ENCODE measurements at regions not wholly inside any gene's neighbourhood (a gene's known extent, or its start where the extent isn't known, plus 50 kb on each side); places are given as distances from the start of the nearest gene placed in this dataset.

GRCh38 chrX:69216446-69216845, 51.2 kb upstream of the PJA1 start:
- CTCF ChIA-PET (ENCODE audit: low intra/inter-chr PET ratio, low total read pairs), result no interaction called here
- FAIRE-seq, result no peak
- no peaks in the 10 kb centered on the region for H3K36me3 ChIP-seq (replicated peaks in 1 of 2; ENCODE audit: control insufficient read depth in 1 of 2, insufficient read depth in 2 of 2, low read length in 2 of 2)
- in situ Hi-C loops (cut with HindIII; ENCODE audit: extremely low pct_ligation_motif_present, low pct_unique_long_range_greater_than_20kb), result loop anchor here (5.0 to 10.0 kb wide), 2 partner anchors 82 to 389 kb away; partner anchors contain the start of gene EFNB1
- no peak overlapping the region for H3K4me2 ChIP-seq (ENCODE audit: low read depth, low read length)
- no peaks in the 10 kb centered on the region for H3K4me1 ChIP-seq (ENCODE audit: insufficient read depth, low read length)
- 20% methylated on average over 1 of the region's 1 CpG for WGBS (ENCODE audit: low lambda C conversion rate)
- DNase-seq (ENCODE audit: low spot score), result no peak
- no TSS peak for BruUV-seq (replicated peaks)
- H4K20me1 ChIP-seq (ENCODE audit: insufficient read depth, low read length), result no peaks in the 10 kb centered on the region
- no peak overlapping the region for H3K4me3 ChIP-seq (replicated peaks in 1 of 3; ENCODE audit: insufficient read depth in 1 of 3, low read depth in 2 of 3, low read length in 3 of 3)
- no peak overlapping the region for H2AFZ ChIP-seq (ENCODE audit: low read length)
- no peak for TF ChIP-seq PBX2 (CRISPR knock-in tag; IDR thresholded peaks at IDR 0.05)
- TF ChIP-seq MXI1 (IDR thresholded peaks at IDR 0.05; ENCODE audit: borderline replicate concordance, low read depth, low read length), result no peak
- no peaks in the 10 kb centered on the region for H3K9me3 ChIP-seq (ENCODE audit: low read length)
- H3K27ac ChIP-seq (ENCODE audit: extremely low read length, insufficient read depth, low read length), result no peak overlapping the region
- H3K79me2 ChIP-seq (ENCODE audit: insufficient read depth, low read length), result no peaks in the 10 kb centered on the region
- no peak for ATAC-seq
- H3K9ac ChIP-seq (ENCODE audit: insufficient read depth, low read depth, low read length), result no peak overlapping the region
- intact Hi-C loops (cut with micrococcal nuclease; ENCODE audit: unreplicated experiment), result loop anchor here (10.0 kb wide), 1 partner anchor 482 kb away; no protein-coding TSS in a partner anchor
- H3K27me3 ChIP-seq (ENCODE audit: control insufficient read depth in 1 of 2, insufficient read depth in 2 of 2, low read length in 2 of 2), result no peaks in the 10 kb centered on the region
- POLR2A ChIA-PET, result no interaction called here

GRCh38 chrX:69215161-69215875, 50.1 kb upstream of the PJA1 start:
- Histone ChIP-seq H3K9ac (ENCODE audit: insufficient read depth, low read depth, low read length) (no peak overlapping the region), H3K4me3 (replicated peaks in 1 of 3; ENCODE audit: insufficient read depth in 1 of 3, low read depth in 2 of 3, low read length in 3 of 3) (no peak overlapping the region), H2AFZ (ENCODE audit: low read length) (no peak overlapping the region), H3K36me3 (replicated peaks in 1 of 2; ENCODE audit: control insufficient read depth in 1 of 2, insufficient read depth in 2 of 2, low read length in 2 of 2) (no peaks in the 10 kb centered on the region), H3K4me1 (ENCODE audit: insufficient read depth, low read length) (no peaks in the 10 kb centered on the region), H3K4me2 (ENCODE audit: low read depth, low read length) (no peak overlapping the region), H3K9me3 (ENCODE audit: low read length) (no peaks in the 10 kb centered on the region), H3K27ac (ENCODE audit: extremely low read length, insufficient read depth, low read length) (no peak overlapping the region), H3K27me3 (ENCODE audit: control insufficient read depth in 1 of 2, insufficient read depth in 2 of 2, low read length in 2 of 2) (no peaks in the 10 kb centered on the region), H3K79me2 (ENCODE audit: insufficient read depth, low read length) (no peaks in the 10 kb centered on the region), H4K20me1 (ENCODE audit: insufficient read depth, low read length) (no peaks in the 10 kb centered on the region)
- FAIRE-seq (no peak), ATAC-seq (no peak), DNase-seq (ENCODE audit: low spot score) (no peak)
- 46% methylated on average over 10 of the region's 17 CpGs for WGBS (ENCODE audit: low lambda C conversion rate)
- in situ Hi-C loops (cut with HindIII; ENCODE audit: extremely low pct_ligation_motif_present, low pct_unique_long_range_greater_than_20kb) (loop anchor here (5.0 to 10.0 kb wide), 2 partner anchors 81 to 388 kb away; partner anchors contain the start of gene EFNB1), intact Hi-C loops (cut with micrococcal nuclease; ENCODE audit: unreplicated experiment) (loop anchor here (10.0 kb wide), 1 partner anchor 481 kb away; no protein-coding TSS in a partner anchor)
- ChIA-PET CTCF (ENCODE audit: low intra/inter-chr PET ratio, low total read pairs) (no interaction called here), POLR2A (no interaction called here)
- no TSS peak for BruUV-seq (replicated peaks)
- no peak for TF ChIP-seq BHLHE40 (IDR thresholded peaks at IDR 0.05; ENCODE audit: low read length)
- TF ChIP-seq ZNF350 (CRISPR knock-in tag; IDR thresholded peaks at IDR 0.05; ENCODE audit: borderline replicate concordance, low read depth), result no peak
- TF ChIP-seq SYNCRIP (IDR thresholded peaks at IDR 0.05; ENCODE audit: insufficient read depth, low read depth, low read length), result no peak
- TF ChIP-seq ZNF207 (IDR thresholded peaks at IDR 0.05; ENCODE audit: borderline replicate concordance), result no peak
- no peak for TF ChIP-seq FOXK1 (CRISPR knock-in tag; IDR thresholded peaks at IDR 0.05; ENCODE audit: borderline replicate concordance, low read depth)
- no peak for TF ChIP-seq TCF12 (IDR thresholded peaks at IDR 0.05)
- TF ChIP-seq TCF12 (CRISPR knock-in tag; IDR thresholded peaks at IDR 0.05), result no peak
- no peak for TF ChIP-seq ZSCAN22 (CRISPR knock-in tag; IDR thresholded peaks at IDR 0.05)
- no peak for TF ChIP-seq RFXAP (CRISPR knock-in tag; IDR thresholded peaks at IDR 0.05; ENCODE audit: borderline replicate concordance)
- no peak for TF ChIP-seq ZNF615 (CRISPR knock-in tag; IDR thresholded peaks at IDR 0.05; ENCODE audit: borderline replicate concordance)
- TF ChIP-seq GATAD1 (CRISPR knock-in tag; IDR thresholded peaks at IDR 0.05), result no peak
- TF ChIP-seq MAFK (conservative IDR thresholded peaks at IDR 0.05 in 1 of 2, IDR thresholded peaks at IDR 0.05 in 1 of 2; ENCODE audit: low read length in 2 of 2), result no peak
- no peak for TF ChIP-seq TGIF2 (CRISPR knock-in tag; IDR thresholded peaks at IDR 0.05)
- no peak for TF ChIP-seq ZBTB14 (CRISPR knock-in tag; IDR thresholded peaks at IDR 0.05)

All from HepG2 (cell line).